ENCODE measurements at regions not wholly inside any gene's neighbourhood (a gene's known extent, or its start where the extent isn't known, plus 50 kb on each side); places are given as distances from the start of the nearest gene placed in this dataset.
A peak's percentile ranks its signal among the peaks of the same experiment; 100 is the strongest.

DNA sequence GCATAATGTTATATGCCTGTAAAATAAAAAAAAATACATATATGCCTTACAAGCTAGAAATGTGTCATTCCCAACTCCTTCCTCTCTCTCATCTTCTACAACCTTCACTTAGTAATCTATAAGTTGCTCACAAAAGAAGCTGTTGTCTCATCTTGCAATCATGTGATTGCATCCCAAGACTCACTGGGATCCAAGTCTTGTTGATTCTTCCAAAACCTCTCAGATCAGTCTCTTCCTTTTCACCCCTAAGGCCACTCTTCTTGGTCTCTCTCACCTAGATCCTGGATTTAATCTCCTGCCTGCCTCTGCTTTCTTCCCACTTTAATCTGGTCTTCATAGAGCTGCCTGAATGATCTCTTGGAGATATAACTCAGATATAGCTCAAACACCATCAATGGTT lies 261.1 kb upstream of the NR4A3 start:
- no peak for DNase-seq

- peak; percentile 13 for DNase-seq
Observed at GRCh38 chr9:99561509-99561917, 260.2 kb upstream of the NR4A3 start.

DNA sequence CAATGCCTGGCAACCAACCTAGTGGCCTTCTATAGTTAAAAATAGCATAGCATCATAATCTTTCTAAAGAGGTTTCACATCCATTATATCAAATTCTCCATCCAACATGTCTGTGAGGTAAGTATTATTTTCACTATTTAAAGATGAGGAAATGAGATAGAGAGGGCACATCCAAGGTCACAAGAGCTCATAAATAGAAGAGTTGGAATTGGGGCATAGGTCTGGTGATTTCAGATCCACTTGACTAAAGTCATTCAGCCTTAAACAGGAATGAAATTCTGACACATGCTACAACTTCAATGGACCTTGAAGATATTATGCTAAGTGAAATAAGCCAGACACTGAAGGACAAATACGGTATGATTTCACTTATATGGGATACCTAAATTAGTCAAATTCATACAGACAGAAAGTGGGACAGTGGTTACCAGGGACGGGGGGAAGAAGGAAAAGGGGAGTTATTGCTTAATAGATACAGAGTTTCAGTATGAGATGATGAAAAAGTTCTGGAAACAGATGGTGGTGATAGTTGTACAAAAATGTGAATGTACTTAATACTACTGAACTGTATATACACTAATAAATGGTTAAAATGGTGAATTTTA lies 259.6 kb upstream of the NR4A3 start:
- no peak for DNase-seq

- DNase-seq = no peak
Observed at GRCh38 chr9:99563364-99563763, 258.3 kb upstream of the NR4A3 start.

- DNase-seq = no peak
Observed at GRCh38 chr9:99565203-99565602, 256.5 kb upstream of the NR4A3 start.

DNA sequence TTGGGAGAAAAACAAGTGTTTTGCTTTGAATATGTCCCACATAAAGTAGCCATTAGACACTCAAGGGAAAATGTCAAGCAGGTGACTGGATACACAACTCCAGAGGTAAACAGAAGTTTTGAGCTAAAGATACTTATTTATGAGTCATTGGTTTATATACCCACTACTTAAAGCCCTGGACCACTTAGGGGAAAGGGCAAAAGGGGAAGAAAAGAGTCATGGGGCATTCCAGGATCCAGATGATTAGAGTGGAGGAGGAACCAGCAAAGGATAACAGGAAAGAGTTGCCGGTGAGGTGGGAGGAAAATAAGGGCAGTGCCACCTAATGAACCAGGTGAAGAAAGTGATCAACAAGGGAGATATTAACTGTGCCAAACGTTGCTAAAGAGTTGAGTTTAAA lies 254.2 kb upstream of the NR4A3 start:
- no peak for DNase-seq

- no peak for DNase-seq
Observed at GRCh38 chr9:99569840-99570239, 251.8 kb upstream of the NR4A3 start.

- no peak for DNase-seq
Observed at GRCh38 chr9:99572567-99572966, 249.1 kb upstream of the NR4A3 start.

- no peak for DNase-seq
Observed at GRCh38 chr9:99573085-99573484, 248.6 kb upstream of the NR4A3 start.

DNA sequence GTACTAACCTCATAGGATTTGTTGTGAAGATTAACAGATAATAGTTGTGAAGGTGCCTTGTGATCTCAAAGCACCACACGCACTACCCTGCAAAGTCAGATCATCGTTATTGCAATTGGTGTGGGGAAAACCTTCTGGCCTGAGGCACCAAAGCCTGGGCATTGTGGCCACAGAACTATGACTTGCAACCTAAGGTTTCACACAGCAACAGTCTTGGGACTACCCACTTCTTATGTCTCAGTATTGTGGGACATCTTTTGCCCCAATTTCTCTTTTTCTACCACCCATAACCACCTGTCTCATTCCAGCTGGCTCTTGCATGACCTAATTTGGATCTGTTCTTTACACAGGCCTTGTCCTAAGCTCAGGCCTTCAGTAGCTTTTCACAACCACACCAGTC lies 247.8 kb upstream of the NR4A3 start:
- DNase-seq = no peak

GRCh38 chr9:99576002-99576401 lies 245.7 kb upstream of the NR4A3 start:
- peak; percentile 25 for DNase-seq

DNA sequence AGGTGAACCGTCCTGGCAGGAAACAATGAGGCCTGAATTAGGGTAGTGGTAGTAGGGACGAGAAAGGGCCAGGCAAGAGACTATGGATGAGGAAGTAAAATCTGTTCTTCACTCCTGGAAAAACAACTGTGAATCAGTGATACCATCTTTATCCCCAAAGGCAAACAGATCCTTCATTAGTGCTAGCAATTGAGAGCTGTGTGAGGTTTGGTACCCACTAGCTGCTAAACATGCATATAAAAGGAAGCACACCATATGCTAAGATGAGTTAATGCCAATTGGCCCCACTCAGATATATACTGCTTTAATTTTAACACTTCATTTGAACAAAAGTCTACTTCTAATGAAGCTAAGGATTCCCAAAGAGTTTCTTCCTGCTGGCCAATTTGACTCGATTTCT lies 244.8 kb upstream of the NR4A3 start:
- no peak for DNase-seq

DNA sequence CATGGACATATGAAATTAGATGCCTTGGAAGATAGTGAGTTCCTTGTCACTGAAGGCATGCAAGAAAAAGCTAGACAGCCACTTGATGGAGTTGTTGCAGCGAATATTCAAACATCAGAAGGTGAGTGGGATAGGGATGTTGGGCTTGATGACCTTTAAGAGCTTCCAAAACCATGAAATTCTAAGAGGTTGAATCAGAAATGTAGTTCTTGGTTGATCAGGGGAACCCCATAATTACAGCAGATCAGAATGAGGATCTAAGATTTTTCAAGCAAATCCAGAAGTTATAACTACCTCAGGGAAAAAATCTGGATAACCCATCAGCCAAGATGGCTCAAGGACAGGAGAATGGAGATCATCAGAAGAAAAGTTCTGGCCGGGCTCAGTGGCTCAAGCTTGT lies 244.3 kb upstream of the NR4A3 start:
- DNase-seq = no peak

DNA sequence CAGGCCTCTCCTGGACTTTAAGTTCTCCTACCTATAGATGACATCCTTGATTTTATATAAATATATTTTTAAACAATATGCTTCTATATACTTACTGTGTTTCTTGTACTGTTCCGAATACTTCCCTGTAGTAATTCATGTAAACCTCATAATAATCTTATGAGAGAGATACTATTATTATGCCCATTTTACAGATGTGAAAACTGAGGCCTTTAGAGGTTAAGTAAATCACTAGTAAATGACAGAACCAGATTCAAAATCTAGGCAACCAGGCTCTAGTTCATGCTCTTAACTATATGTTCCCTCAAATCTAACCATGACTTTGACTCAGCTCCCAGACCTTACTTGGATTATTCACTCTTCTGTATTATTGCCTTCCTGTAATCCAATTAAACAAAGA lies 243.0 kb upstream of the NR4A3 start:
- DNase-seq = no peak

DNA sequence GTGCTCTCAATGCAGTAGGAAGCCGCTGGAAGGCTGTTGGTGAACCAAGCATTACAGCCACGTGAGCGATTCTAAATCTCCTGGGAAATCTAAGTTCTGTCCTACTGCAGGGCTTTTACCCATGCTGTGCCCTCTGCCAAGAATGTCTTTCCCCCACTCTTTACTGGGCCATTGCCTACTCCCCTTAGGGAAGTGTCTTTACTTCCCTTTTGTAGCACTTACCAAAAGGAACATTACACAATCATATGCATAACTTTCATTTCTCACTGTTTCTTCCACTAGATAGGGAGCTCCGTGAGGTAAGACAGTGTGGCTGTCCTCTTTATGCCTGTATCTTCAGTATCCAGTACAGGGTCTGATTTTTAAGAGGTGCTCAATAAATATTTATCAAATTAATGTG lies 241.7 kb upstream of the NR4A3 start:
- DNase-seq = peak; percentile 61

- no peak for DNase-seq
Observed at GRCh38 chr9:99582814-99583213, 238.9 kb upstream of the NR4A3 start.

- no peak for DNase-seq
Observed at GRCh38 chr9:99588299-99588698, 233.4 kb upstream of the NR4A3 start.

DNA sequence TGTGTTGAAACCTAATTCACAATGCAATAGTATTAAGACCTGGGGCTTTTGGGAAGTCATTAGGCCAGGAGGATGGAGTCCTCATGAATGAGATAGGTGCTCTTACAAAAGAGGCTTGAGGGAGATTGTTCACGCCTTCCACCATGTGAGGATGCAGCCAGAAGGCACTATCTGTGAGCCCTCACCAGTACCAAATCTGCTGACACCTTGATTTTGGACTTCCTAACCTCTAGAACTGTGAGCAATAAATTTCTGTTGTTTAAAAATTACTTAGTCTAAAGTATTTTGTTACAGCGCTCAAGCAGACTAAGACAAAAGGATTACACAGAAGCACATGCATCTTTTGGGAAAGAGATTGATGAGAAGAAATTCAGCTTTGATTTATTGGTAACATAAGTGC lies 232.9 kb upstream of the NR4A3 start:
- no peak for DNase-seq

GRCh38 chr9:99590410-99590809 lies 231.3 kb upstream of the NR4A3 start:
- DNase-seq = no peak

DNA sequence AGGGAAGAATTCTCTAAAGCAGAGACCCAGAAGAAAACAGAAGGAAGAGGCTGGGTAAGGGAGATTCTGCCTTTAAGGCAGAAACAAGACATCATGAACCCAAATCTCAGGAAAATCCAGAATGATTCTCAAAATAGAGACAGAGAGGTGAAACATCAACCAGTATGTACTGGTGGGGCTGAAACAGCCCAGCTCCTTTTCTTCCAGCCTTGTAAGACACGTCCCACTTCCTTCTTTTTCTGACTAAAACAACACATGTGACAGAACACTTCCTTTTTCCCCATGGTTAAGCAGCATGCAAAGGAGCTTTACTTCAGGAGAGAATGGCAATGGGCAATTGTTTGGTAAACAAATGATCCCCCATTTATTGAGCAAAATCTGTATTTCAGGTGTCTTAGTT lies 230.8 kb upstream of the NR4A3 start:
- peak; percentile 76 for DNase-seq

DNA sequence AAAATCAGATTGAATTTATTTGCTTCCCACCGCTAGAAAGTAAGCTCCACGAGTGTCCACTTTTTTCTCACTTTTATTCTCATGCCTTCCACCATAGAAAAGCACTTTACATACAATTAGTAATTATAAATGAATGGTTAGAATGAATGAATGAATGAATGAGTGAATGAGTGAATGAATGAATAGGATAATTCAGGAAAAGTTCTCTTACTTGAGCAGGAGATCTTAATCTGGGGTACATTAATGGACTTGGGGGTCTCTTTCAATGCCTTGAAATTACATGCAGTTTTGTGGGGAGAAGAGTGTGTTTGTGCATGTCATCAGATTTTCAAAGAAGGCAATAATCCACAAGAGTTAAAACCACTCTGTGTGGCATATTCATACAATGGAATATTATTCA lies 229.9 kb upstream of the NR4A3 start:
- DNase-seq = no peak

DNA sequence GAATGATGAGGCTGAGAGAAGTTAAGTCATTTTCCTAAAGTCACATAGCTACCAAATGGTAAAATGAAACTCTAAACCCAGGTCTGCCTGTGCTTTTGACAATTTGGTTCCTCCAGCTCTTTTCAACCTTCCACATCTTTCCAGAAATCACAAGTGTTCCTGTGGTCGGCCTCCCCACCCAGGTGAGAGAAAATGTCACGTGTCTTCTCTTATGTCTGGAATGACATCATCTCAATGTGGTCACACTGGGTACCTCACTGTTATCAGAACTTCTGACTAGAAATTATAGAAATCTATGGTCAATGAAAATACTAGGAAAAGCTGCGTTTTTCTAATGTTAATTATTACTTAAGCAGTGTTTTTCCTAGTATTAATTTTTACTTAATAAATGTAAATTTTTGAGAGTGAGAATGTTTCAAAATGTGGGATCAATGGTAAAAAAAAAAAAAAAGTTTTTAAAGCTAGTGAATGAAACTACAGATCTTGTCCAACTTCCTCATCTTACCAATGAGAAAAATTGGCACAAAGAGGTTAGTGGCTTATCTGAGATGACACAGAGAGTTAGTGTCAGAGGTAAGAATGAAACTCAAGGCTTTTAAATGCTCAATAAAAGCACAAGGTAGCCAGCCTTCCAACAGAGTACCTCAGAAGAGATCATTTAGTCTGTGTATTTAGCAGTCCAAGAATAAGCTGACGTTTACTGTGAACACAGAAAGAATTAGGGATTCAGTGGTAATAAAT lies 228.7 kb upstream of the NR4A3 start:
- peak; percentile 56 for DNase-seq

GRCh38 chr9:99593610-99594009 lies 228.1 kb upstream of the NR4A3 start:
- DNase-seq = no peak

- peak; percentile 26 for DNase-seq
Observed at GRCh38 chr9:99594056-99594780, 227.5 kb upstream of the NR4A3 start.

Measured in OCI-M1 (cell line).